Medulla oblongata (tissue), 1 donor: ENCODE measurements at regions not wholly inside any gene's neighbourhood (a gene's known extent, or its start where the extent isn't known, plus 50 kb on each side); places are given as distances from the start of the nearest gene placed in this dataset.

Experiments
- DNase-seq: peaks from one replicate; pipeline ENCODE4 v3.0.0-alpha.2; 2015; ENCODE audit errors: extremely low spot score

DNA sequence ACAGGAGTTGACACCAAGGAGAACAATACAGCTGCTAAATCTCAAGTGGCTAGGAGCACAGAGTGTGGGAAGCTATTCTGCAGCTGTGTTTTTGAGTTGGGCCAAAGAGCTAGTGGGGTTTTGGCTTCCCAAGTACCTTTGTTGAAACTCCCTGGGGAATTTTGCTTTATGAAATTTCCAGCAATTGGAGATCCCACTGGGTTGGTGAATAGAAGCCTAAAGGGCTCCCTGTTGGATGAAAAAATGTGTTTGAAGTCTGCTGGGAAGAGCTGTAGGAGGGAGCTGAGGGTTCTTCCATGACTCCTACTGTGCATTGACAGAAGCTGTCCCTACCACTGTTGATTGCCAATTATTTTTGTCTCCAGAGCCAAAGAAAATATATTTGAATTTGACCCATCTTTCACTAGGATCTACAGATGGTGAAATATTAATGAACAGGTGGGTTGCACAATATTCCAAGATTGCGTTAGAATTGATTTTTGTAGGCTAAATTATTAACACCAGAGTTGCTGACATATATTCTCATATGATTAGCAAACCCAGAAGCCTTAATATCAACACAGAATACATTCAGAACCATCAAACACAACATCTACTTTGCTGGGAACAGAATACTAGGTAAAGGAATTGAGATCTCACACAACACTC, 95.4 kb upstream of the CYP1B1 start:
- no peak for DNase-seq

DNA sequence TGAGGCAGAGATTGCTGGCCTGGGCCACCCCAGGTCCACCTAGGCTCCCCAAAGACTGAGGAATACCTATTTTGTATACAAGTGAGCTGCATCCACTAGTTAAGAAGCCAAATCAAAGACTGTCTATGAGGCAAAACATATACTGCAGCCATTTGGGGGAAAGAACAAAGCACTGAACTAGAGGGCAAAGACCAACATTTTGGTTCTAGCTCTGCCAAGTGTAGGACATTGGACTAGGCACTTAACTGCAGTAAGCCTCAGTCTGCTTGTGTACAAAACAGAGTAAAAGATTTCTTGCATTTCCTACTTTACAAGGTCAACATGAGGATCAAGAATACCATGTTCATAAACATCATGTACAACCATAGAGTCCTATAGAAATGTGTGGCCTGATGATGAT, 94.8 kb upstream of the CYP1B1 start:
- no peak for DNase-seq

DNA sequence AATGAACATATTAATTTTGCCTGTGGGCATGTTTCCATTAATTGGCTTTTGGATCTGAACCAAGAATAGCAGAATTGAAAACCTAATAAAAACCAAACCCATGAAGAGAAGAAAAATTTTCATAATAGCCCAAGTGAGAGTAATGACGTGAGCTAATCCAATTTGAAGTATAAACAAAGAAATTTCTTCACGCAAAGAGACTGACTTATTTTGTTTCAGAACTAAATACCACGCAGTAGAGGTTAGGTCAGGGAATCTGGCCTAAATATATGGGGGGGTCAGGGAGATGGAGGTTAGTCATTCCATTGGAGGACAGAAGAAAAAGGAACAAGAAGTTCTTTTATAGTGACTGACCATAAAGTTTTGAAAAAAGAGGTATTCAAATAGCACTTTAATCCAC, 94.1 kb upstream of the CYP1B1 start:
- no peak for DNase-seq

DNA sequence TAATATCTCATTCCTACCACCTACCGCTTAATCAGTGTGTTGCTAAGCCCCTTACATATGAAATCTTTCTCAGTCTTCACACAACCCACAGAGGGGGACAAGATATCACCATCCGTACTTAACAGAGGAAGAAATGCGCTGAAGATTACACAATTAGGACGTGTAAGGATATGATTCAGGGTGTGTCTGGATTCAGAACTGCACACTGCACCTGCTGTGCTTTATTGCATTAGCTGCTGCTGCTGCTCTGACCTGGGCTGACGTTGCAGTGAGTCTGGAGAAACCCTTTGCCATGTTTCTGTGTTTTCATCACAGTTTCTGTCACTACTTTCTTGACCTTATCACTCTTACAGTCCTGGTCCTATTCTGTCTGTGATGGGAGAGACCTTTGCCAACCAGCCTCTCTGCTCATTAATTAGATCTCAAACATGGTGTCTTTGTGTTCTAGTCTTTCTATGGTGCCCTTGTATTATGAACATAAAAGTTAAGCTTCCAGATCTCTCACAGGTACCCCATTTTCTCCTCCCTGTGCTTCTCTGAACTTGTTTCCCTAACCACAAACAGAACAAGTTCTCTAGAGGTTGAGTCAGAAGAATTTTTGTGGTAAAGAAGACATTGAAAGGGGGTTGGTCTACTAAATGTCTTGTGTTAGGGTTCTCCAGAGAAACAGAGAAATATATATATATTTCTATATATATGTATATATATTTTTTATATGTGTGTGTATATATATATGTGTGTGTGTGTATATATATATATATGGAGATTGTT, 92.9 kb upstream of the CYP1B1 start:
- no peak for DNase-seq

DNA sequence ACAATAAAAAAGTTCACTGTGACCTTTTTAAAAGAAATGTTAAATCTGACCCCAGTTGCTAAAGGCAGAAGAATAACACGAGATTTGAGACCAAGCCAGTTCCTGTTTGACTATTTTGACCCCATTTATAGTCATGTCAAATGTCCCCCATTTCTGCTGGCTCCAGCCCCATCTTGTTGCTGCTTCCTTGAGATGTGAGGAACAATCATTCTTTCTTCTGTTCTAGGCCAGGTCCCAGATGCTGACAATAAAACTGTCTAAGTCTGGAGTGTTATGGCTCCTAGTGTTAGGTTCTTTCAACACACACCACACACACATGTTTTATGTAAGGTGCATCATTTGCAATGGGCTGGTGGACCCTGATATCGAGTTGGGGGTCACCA, 92.0 kb upstream of the CYP1B1 start:
- DNase-seq = no peak

DNA sequence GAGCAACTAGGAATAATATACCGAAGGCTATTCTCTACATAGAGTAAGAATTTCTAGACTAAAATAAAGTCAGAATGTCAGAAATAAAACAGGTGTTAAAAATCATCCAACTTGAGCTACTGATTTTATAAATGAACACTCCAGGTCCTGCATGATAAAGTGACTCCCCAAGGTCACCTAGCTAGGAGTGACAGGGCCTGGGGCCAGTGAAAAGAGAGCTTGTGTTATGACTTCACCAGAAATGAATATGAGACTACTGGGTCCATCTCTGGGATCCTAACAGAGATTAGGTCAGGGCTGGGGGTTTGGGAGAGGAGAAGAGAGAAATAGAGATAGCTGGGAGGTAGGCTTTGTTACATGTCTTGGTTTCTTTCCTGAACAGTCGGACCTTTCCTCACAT, 89.7 kb upstream of the CYP1B1 start:
- DNase-seq = no peak

DNA sequence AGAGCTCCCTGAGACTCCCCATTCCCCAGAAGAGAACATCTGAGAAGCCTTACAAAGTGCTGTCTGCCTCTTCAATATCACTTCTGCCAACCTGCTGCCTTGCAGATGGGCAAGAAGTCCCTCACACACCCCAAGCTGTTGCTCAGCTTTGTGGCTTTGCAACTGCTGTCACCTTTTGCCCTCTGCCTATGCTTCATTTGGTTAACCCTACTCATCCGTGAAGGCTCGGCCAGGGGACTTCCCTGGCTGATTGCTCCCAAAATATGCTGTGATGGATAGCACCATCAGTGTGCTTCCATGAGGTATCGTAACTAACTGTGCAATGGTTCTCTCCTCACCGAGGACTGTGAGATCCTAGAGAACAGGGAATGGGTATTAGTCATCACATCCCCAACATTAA, 88.9 kb upstream of the CYP1B1 start:
- no peak for DNase-seq

DNA sequence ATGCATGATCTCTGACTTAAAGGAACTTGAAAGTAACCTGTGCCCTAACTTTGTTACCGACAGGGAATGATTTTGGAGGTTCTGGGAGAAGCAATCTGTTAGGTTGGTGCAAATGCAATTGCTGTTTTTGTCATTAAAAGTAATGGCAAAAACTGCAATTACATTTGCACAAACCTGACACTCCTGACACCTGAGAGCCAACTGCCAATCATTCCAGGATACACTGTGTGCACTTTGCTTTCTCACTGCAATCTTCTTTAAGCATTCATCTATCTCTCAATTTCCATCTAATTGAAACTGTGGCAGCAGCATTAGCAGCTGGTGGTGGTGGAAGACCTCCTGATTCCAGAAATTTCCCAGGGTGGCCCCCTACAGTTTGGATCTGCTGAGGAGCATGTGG, 87.6 kb upstream of the CYP1B1 start:
- no peak for DNase-seq

DNA sequence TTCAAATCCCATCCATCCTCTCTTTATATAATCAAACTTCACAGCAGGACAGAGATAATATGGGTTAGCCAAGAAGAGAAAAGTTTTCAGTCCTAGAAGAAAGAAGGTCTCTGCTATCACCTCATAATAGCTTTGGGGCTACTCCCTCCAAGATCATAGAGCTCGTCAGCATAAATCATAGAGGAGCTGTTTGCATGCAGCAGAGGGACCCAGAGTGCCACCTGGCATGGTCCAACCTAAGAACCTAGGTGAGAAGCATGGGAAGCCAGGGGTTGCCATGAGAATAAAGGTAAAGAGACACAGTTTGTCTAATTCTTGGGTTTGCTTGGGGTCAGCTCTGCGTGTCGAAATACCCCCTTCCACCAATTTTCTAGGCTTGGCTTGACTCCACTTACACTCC, 87.1 kb upstream of the CYP1B1 start:
- no peak for DNase-seq

DNA sequence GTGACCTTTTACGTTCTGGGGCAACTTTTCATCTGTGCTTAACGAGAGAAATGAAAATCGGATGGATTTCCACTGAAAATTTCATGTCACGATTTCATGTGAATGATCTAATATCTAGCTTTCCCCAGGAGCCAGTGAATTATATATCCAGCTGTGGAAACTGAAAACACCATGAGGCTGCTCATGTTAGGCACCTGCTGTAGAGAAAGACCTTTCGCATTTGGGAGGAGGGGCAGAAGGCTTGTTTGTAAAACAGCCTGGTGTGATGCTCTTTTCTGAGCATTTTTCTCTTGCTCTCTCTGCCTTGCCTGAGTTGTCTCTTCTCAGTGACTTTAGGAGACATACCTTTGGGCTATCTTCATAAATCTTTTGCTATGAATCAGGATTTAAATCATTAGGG, 84.6 kb upstream of the CYP1B1 start:
- DNase-seq = no peak

DNA sequence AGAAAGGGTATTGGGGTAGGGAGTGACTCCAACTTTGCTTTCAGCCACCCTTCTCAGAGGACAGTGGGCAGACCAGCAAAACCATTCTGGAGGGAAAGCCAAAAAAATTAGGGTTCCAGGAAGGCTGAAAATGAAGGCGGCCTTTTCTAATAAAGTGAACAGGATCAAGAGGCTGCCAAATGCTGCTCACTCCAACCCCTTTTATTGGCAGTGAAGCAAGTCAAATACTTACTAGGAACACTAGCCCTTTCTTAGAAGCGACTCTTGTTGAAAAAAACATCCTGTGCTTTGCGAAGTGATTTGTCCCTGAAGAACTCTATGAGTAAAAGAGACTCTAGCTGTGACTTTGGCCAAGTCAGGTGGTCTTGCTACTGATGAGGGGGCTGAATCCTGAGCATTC, 83.6 kb upstream of the CYP1B1 start:
- peak; percentile 63 for DNase-seq

DNA sequence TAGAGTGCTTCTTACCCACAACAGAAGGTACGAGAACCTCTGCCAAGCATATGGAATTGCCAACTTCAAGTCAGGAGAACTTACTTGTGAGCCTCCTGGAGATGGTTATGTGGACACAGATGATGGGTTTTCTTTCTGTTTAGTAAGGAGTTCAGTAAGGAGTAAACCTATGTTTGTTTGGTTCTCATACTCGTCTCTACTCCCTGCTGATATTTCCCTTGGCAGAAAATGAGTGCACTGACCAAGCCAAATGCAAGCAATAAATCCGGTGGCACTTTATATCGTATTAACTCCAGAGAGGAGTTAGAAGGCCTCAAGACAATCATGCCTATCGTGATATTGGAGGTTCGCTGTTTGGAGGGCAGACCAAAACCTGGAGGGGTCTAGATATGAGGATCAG, 83.2 kb upstream of the CYP1B1 start:
- DNase-seq = no peak

DNA sequence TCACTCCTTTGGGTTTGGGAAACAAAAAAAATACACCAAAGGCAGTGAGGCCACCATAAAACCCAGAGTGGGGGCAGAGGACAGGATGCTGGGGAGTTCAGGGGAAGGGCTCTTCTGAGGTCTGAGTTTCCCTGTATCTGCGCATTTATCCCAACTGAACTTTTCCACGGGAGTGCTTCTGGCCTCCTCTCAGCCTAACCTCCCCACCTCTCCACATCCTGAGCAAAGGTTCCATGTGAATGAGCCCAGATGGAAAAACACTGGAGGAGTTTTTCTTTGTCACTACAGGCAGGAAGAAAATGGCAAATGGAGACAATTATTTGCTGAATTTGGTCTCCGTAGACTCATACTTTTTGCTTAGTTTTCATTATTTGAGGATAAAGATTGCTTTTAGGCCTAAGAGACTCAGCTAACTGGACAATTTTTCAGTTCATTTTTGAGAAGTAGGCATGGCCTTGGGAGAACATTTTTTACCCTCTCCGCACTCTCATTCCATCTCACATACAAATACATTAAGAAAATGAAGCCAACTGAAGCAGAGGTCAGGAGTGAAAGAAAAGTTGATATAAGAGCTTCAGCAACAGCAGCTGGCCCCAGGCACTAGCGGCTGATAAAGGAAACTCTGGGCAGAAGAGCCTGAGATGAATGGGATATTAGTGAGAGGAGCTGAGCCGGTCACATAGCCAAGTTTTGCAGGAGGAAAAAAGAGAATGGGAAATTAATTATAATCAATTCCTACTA, 82.6 kb upstream of the CYP1B1 start:
- no peak for DNase-seq

DNA sequence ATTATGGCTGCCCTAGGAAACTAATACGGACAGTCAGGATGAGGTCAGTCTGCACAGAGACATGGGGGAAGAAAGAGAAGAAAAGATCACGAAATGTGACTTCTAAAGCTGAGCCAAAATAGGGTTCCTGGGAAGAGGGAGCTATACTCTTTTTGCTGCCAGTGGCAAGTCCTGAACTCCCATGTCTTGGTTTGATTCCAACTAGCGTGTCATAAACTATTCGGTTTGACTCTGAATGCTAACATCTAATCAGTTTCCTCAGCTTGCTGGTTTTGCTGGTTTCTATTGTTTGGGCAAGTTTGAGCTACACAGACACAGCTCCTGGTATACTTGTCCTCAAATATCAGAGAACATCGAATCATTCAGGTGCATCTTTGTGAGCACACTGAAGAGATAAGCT, 80.5 kb upstream of the CYP1B1 start:
- no peak for DNase-seq

DNA sequence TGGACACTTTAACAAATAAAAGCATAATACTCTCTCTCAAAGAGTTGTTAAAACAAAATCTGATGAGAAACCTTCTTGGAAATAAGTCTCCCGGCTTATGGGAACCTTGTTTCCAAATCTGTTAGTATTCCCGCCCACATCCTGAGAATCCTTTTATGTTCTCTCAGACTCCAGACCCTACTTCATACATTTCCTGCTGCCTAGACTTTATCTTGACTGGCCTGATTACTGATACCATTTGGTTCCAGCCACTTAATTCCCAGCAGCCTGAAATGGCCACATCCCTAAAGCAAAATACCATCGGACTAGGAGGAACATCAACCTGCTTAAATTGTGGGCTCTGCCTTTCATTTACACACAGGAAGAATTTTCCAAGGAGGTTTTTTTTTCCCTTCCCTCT, 79.1 kb upstream of the CYP1B1 start:
- DNase-seq = no peak

DNA sequence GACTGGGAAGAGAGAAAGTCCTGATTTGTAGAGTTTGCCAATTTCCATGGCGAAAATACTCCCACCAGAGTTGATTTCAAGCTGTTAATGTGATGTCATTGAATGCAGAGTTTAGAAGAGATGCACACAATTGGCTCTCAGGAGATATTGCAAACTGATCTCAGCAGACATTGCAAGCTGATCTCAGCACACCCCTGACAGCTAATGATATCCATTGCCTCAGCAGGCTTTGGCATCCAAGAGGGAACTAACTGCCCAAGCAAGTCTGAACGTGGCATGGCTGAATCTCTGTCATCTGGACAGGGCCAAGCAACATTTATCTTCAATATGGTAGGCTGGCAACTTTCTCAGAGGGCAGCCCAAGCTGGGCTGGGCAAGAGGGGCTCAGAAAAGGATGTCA, 78.4 kb upstream of the CYP1B1 start:
- no peak for DNase-seq

DNA sequence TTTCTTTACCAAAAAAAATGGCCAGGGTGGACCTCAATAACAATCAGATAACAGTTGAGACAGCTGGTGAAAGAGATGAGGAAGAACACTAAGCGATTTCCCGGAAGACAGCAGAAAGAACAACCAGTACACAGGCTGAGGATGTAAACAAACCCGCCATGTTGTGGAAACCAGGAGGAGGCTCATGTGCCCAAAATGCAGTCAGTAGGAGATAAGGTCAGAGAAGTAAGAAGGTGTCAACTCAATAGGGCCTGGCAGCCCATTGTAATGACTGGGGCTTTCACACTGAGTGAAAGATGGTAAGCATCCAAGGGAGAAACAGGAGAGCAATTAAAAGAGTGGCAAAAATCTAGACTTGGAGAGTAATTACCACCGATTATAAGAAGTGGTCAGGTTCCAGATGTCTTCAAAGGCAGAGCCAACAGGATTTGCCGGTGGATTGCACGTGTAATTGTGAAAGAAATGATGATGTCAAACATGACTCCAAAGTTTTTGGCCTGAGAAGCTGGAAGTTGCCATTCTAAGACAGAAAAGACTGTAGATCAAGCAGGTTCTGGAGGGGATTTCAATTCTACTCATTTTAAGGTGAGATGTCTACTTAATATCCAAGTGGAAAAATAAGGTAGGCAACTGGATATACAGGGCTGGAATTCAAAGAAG, 77.7 kb upstream of the CYP1B1 start:
- DNase-seq = no peak

DNA sequence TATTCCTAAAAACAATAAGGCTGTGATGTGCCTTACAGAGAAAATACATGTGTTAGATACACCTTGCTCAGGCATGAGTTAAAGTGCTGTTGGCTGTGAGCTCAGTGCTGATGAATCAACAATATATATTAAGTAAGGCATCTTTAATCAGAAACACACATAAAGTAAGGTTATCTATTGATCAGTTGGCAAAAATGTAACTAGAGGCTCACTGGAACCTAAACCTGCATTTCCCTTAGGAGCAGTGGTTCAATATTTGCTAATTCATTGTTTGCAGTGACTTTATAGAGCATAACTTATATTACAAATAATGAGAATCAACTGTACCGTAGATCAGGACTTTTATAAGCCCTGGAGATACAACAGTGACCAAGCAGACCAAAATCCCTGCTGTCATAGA, 77.0 kb upstream of the CYP1B1 start:
- no peak for DNase-seq

DNA sequence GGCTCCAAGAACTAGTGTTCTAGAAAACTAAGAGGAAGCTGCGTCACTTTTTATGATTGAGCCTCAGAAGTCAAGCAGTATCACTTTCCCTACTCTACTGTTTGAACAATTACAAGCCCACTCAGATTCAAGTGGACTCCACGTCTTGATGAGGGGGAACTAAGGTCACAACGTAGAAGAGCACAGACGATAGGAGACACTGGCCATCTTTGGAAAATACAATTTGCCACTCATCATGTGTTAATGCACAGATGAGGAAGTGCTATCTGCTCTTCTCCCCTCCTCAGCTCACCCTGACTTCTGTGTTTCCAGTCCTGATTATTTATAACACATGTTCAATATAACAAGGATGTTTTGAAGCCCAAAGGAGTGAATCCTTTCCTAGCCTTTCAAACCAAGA, 76.1 kb upstream of the CYP1B1 start:
- DNase-seq = no peak

DNA sequence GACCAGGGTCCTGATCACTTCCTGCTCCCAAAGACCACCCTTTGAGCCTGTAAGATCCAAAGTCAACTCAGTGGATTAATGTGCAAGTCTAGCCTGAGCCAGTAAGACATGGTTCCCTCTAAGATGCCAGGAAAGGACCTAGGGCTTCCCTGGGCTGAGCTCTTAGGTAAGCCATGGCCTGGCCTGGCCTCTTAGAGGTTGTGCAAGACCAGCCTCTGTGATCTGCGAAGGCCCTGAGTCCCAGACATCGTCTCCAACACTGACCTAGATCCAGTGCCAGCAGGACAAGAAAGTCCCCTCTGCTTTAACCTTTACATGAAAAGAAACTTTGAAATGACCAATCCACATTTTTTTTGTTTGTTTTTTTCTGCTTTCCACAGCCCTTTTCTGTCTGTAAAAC, 73.6 kb upstream of the CYP1B1 start:
- no peak for DNase-seq

DNA sequence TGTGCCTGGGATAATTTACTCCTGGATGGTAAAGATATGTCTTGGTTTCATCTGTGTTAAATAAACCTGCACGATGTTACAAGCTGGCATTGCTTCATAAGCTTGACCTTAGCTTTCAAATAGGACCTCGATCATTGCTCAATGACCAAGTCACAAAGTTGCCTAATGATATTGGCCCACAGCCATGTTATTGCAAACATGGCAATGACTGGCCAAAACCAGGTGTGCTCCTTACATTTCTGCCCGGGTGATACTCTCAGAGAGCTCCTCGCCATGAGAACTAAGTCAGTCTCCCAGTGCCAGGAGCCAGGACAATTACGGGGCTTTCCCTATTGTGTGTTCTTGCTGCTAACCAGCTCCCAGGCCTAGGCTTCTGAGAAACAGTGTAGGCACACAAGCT, 72.5 kb upstream of the CYP1B1 start:
- no peak for DNase-seq

DNA sequence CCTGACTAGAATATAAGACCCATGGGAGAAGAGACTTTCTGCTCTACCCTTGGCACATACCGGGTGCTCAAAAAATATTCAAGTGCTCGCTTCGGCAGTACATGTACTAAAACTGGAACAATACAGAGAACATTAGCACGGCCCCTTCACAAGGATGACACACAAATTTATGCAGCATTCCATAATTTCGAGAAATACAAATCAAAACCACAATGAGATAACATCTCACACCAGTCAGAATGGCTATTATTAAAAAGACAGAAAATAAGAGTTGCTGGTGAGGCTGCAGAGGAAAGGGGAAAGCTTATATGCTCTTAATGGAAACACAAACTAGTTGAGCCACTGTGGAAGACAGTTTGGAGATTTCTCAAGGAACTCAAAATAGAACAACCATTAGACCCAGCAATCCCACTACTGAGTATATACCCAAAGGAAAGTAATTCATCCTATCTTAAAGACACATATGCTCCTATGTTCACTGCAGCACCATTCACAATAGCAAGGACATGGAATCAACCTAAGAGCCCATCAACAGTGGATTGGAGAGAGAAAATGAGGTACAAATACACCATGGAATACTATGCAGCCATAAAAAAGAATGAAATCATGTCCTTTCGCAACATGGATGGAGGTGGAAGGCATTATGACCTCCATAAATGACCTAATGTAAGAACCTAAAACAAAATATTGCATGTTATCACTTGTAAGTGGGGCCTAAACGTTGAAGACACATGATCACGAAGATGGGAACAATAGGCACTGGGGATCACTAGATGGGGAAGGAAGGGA, 71.6 kb upstream of the CYP1B1 start:
- no peak for DNase-seq
